Vagina (tissue), 2 donors: ENCODE measurements at regions not wholly inside any gene's neighbourhood (a gene's known extent, or its start where the extent isn't known, plus 50 kb on each side); places are given as distances from the start of the nearest gene placed in this dataset.

Source experiments
- CTCF ChIP-seq, 3 experiments: fragments of 450-650 bp in 2 of 3; fragments of 200-600 bp in 1 of 3; sonication (generic) in 1 of 3; IDR thresholded peaks; one replicate each; pipeline ENCODE4 v1.5.1; 2017 to 2019; ENCODE audit warnings: antibody characterized with exemption in 3 of 3, mild to moderate bottlenecking in 2 of 3, moderate library complexity in 2 of 3
- POLR2A ChIP-seq, 2 donors: fragments of 450-650 bp; IDR thresholded peaks; one replicate each; pipeline ENCODE4 v1.6.1; 2017; ENCODE audit warnings: antibody characterized with exemption in 2 of 2, mild to moderate bottlenecking in 2 of 2, moderate library complexity in 2 of 2
- POLR2AphosphoS5 ChIP-seq, 2 donors: sonication (generic); formaldehyde crosslinking; IDR thresholded peaks; one replicate each; pipeline ENCODE4 v1.9.0; 2017; ENCODE audit warnings: antibody characterized with exemption in 2 of 2, mild to moderate bottlenecking in 2 of 2, low read depth in 1 of 2; ENCODE audit not compliant: insufficient read depth in 1 of 2

- TF ChIP-seq CTCF (IDR thresholded peaks at IDR 0.05) (no peak), POLR2A (IDR thresholded peaks at IDR 0.05) (no peak), POLR2AphosphoS5 (IDR thresholded peaks at IDR 0.05; ENCODE audit: insufficient read depth in 1 of 2, low read depth in 1 of 2) (no peak)
These were observed 271.2 kb upstream of the ROPN1 start for GRCh38 chr3:124263168-124263567.
